Heart left ventricle (tissue), 13 donors: ENCODE measurements at regions not wholly inside any gene's neighbourhood (a gene's known extent, or its start where the extent isn't known, plus 50 kb on each side); places are given as distances from the start of the nearest gene placed in this dataset.

ENCODE experiments used
- POLR2A ChIP-seq, 2 donors: fragments of 450-650 bp; IDR thresholded peaks; one replicate each; pipeline ENCODE4 v1.6.1; 2017; ENCODE audit warnings: antibody characterized with exemption in 2 of 2, mild to moderate bottlenecking in 2 of 2, moderate library complexity in 2 of 2
- TF ChIP-seq, protein P1 (sequence below), 12 donors: fragments of 200-600 bp; sonication (generic) in 4 of 12; IDR thresholded peaks; one replicate each; pipeline versions ENCODE4 v1.5.0 to v1.8.0; 2018 to 2022; ENCODE audit warnings: antibody characterized with exemption in 12 of 12, mild to moderate bottlenecking in 5 of 12
- donor health status: ischemic (EF 13 %, LVEDD 7.1; RV severe dilation, severe dysfunction).
- donor health status: DM: no; HTN: yes; CAD: no.
- donor health status: DM: no; HTN: no; CAD: no.
- donor health status: ischemic (EF 25% LVEDD 6.9; RV normal size, moderate dysfunction).
- donor health status: ischemic (EF 25% LVEDD 5.7; RV mildly dilated, moderate dysfunction).
- donor health status: ischemic (EF 35%, LVEDD 5.7; RV mildly dilated, moderate dysfunction).
- donor health status: nonischemic (EF 11% LVEDD 7.7; RV severe dilation, severe dysfunction).
- donor health status: DM: yes; HTN: yes; CAD: no.
- donor health status: PGD.
- donor health status: ischemic (EF 29% LVEDD 5.4; RV normal size, mild dysfunction).
- donor health status: nonischemic (EF 23%, LVEDD 6.1; RV moderate dilation, normal function).

DNA sequence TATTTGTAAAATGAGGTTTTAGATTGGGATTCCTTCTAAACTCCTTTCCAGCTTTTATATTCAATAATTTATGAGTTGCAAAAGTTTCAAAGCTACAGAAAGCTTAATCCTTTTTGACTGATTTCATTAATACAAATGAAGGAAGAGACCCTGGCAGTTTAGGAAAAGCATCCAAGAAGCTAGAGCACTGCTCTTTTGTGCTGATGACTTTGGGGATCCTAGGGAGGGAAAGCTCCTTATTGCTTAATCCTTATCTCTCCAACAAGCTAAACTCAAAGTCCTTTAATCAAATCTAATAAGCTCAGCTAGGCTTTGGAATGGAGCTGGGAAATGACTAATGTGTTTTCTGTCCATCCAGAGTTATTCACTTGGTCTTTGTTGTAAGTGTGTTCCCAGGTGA, 285.4 kb downstream of the ACTR3B start:
- TF ChIP-seq, protein P1, sequence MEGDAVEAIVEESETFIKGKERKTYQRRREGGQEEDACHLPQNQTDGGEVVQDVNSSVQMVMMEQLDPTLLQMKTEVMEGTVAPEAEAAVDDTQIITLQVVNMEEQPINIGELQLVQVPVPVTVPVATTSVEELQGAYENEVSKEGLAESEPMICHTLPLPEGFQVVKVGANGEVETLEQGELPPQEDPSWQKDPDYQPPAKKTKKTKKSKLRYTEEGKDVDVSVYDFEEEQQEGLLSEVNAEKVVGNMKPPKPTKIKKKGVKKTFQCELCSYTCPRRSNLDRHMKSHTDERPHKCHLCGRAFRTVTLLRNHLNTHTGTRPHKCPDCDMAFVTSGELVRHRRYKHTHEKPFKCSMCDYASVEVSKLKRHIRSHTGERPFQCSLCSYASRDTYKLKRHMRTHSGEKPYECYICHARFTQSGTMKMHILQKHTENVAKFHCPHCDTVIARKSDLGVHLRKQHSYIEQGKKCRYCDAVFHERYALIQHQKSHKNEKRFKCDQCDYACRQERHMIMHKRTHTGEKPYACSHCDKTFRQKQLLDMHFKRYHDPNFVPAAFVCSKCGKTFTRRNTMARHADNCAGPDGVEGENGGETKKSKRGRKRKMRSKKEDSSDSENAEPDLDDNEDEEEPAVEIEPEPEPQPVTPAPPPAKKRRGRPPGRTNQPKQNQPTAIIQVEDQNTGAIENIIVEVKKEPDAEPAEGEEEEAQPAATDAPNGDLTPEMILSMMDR (IDR thresholded peaks at IDR 0.05): no peak
- no peak for TF ChIP-seq POLR2A (IDR thresholded peaks at IDR 0.05)
